ENCODE measurements at regions not wholly inside any gene's neighbourhood (a gene's known extent, or its start where the extent isn't known, plus 50 kb on each side); places are given as distances from the start of the nearest gene placed in this dataset.

DNA sequence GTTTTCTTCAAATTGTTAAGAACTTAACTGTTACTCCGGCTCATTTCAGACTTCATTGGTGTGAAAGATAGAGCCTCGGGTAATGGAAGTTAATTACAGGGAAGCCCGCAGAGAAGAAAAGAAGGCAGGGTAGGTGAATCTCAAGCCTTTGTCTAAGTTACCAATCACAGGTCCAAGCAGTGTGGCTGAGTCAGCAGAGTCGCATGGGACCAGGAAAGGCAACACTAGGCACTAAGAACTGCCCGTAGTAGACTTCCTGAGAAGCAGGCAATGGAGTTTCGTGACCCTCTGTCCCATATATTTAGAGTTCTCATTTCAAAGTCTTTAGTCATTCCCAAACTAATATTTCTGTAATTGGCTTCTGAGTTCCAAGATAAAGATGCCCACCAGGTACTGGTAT lies 122.9 kb upstream of the STT3B start:
- H3K36me3 ChIP-seq, result no peaks in the 10 kb centered on the region
- H3K27me3 ChIP-seq, result no peaks in the 10 kb centered on the region
- 74 to 77% methylated on average over 6 of the region's 6 CpGs for WGBS, 2 donors
- no peak for DNase-seq (ENCODE audit: low spot score in 2 of 2)
- no peaks in the 10 kb centered on the region for H3K9me3 ChIP-seq
- TF ChIP-seq, protein P1, sequence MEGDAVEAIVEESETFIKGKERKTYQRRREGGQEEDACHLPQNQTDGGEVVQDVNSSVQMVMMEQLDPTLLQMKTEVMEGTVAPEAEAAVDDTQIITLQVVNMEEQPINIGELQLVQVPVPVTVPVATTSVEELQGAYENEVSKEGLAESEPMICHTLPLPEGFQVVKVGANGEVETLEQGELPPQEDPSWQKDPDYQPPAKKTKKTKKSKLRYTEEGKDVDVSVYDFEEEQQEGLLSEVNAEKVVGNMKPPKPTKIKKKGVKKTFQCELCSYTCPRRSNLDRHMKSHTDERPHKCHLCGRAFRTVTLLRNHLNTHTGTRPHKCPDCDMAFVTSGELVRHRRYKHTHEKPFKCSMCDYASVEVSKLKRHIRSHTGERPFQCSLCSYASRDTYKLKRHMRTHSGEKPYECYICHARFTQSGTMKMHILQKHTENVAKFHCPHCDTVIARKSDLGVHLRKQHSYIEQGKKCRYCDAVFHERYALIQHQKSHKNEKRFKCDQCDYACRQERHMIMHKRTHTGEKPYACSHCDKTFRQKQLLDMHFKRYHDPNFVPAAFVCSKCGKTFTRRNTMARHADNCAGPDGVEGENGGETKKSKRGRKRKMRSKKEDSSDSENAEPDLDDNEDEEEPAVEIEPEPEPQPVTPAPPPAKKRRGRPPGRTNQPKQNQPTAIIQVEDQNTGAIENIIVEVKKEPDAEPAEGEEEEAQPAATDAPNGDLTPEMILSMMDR (IDR thresholded peaks at IDR 0.05), result no peak
- TF ChIP-seq EP300 (IDR thresholded peaks at IDR 0.05), result no peak
- TF ChIP-seq POLR2A (IDR thresholded peaks at IDR 0.05), result no peak
- peaks cover 0 to 20% (median 0%) of the 10 kb centered on the region in 4 donors for H3K4me1 ChIP-seq
- no peak overlapping the region for H3K27ac ChIP-seq
- H3K4me3 ChIP-seq, result no peak overlapping the region

DNA sequence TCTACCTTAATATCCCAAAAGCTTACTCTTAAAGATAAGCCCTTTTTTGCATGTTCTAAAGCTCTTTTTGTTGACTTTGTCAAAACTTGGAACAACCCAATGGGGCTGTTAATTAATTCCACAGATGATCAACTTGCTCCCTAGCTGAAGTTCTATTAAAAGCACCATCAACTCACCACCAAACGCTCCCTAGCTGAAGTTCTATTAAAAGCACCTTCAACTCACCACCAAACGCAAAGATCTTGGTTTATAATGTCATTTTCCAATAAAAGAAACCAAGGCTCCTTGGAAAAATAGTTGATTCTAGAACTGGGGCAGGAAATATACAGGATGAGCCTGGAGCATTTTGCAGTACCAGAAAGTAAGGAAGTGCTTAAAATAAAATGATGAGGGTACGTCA lies 122.3 kb upstream of the STT3B start:
- H3K27ac ChIP-seq, result no peak overlapping the region
- no peaks in the 10 kb centered on the region for H3K27me3 ChIP-seq
- WGBS, 2 donors, result 80 to 82% methylated on average over 3 of the region's 3 CpGs

DNA sequence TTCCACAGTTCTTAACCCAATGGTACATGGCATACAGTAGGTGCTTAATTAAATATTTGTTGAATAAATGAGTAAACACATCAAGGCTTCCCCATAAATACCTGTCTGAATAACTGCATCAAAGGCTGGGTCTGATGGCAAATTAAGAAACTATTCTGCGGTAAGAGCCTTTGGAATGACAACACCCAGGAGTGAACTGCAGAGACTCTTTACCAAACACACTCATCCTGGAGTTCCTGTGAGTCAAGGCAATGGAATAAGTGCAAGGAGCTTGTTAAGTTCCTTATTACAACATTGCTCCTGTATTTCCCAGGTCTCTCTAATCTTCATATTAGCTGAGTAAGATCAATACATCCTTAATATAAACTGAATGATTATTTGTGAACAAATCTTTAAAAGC lies 119.9 kb upstream of the STT3B start:
- H3K27me3 ChIP-seq, result no peaks in the 10 kb centered on the region
- 87 to 100% methylated on average over 1 of the region's 1 CpG for WGBS, 2 donors
- H3K9me3 ChIP-seq, result no peaks in the 10 kb centered on the region
- H3K4me1 ChIP-seq, result no peaks in the 10 kb centered on the region
- H3K27ac ChIP-seq, result no peak overlapping the region
- TF ChIP-seq EP300 (IDR thresholded peaks at IDR 0.05), result no peak
- H3K36me3 ChIP-seq, result no peaks in the 10 kb centered on the region
- H3K4me3 ChIP-seq, result no peak overlapping the region
- DNase-seq (ENCODE audit: low spot score in 2 of 2), result no peak

More for the DNA sequence above, 122.3 kb upstream of the STT3B start:
- no peak for TF ChIP-seq POLR2A (IDR thresholded peaks at IDR 0.05)
- TF ChIP-seq EP300 (IDR thresholded peaks at IDR 0.05), result no peak
- TF ChIP-seq, protein P1 (IDR thresholded peaks at IDR 0.05), result no peak
- Histone ChIP-seq H3K4me1 (peaks cover 0 to 20% (median 0%) of the 10 kb centered on the region in 4 donors), H3K36me3 (no peaks in the 10 kb centered on the region), H3K9me3 (no peaks in the 10 kb centered on the region), H3K4me3 (no peak overlapping the region)
- no peak for DNase-seq (ENCODE audit: low spot score in 2 of 2)

- Histone ChIP-seq H3K4me3 (no peak overlapping the region), H3K4me1 (no peaks in the 10 kb centered on the region), H3K36me3 (no peaks in the 10 kb centered on the region), H3K27me3 (no peaks in the 10 kb centered on the region), H3K27ac (no peak overlapping the region), H3K9me3 (no peaks in the 10 kb centered on the region)
- DNase-seq (ENCODE audit: low spot score in 2 of 2), result no peak
- TF ChIP-seq POLR2A (IDR thresholded peaks at IDR 0.05), result no peak
- TF ChIP-seq EP300 (IDR thresholded peaks at IDR 0.05), result no peak
- TF ChIP-seq, protein P1 (IDR thresholded peaks at IDR 0.05), result no peak
These were observed 119.2 kb upstream of the STT3B start for GRCh38 chr3:31413515-31413914.

- 71 to 74% methylated on average over 4 of the region's 4 CpGs for WGBS, 2 donors
- H3K4me1 ChIP-seq, result no peaks in the 10 kb centered on the region
- DNase-seq (ENCODE audit: low spot score in 2 of 2), result no peak
- no peaks in the 10 kb centered on the region for H3K27me3 ChIP-seq
- H3K36me3 ChIP-seq, result no peaks in the 10 kb centered on the region
- H3K9me3 ChIP-seq, result no peaks in the 10 kb centered on the region
- no peak overlapping the region for H3K27ac ChIP-seq
- no peak for TF ChIP-seq EP300 (IDR thresholded peaks at IDR 0.05)
- no peak for TF ChIP-seq POLR2A (IDR thresholded peaks at IDR 0.05)
- TF ChIP-seq, protein P1 (IDR thresholded peaks at IDR 0.05), result no peak
- H3K4me3 ChIP-seq, result no peak overlapping the region
These were observed 115.7 kb upstream of the STT3B start for GRCh38 chr3:31416980-31417379.

DNA sequence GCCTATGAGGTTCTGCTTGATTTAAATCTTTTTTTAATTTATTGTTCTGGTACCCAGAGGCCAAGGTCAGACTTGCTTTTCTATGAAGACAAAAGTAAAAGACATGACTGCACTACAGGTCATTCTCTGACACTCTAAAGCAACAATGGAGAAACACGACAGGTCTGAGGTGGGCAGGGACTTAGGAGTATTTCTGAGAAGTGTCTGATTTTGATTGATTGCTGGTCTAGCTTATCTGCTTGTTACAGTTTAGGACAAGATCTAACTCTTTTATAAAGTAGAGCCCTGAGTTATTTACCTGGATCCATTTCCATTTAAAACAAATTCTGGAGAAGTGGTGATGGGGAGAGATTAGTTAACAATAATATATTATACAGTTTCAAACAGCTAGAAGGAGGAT lies 115.2 kb upstream of the STT3B start:
- no peaks in the 10 kb centered on the region for H3K27me3 ChIP-seq
- no peaks in the 10 kb centered on the region for H3K4me1 ChIP-seq
- no peak for DNase-seq (ENCODE audit: low spot score in 2 of 2)
- H3K9me3 ChIP-seq, result no peaks in the 10 kb centered on the region
- no peaks in the 10 kb centered on the region for H3K36me3 ChIP-seq
- TF ChIP-seq, protein P1 (IDR thresholded peaks at IDR 0.05), result no peak
- TF ChIP-seq EP300 (IDR thresholded peaks at IDR 0.05) (no peak), POLR2A (IDR thresholded peaks at IDR 0.05) (no peak)
- WGBS, 2 donors, result 64 to 69% methylated on average over 1 of the region's 1 CpG
- no peak overlapping the region for H3K4me3 ChIP-seq
- no peak overlapping the region for H3K27ac ChIP-seq
